Smooth muscle cell (in vitro differentiated cells): ENCODE measurements at regions not wholly inside any gene's neighbourhood (a gene's known extent, or its start where the extent isn't known, plus 50 kb on each side); places are given as distances from the start of the nearest gene placed in this dataset.

Experiments
- DNase-seq: peaks from one replicate; lab custom pipeline; 2025; ENCODE audit not compliant: unreplicated experiment; lab: John Stamatoyannopoulos, UW
- H2AFZ ChIP-seq: fragments of 200-600 bp; sonication (generic); 2 replicates; pipeline ENCODE4 v1.6.0; 2016; ENCODE audit warnings: antibody characterized with exemption, low read depth, mild to moderate bottlenecking
- H3F3A ChIP-seq: fragments of 200-600 bp; sonication (generic); 2 replicates; pipeline ENCODE4 v1.6.0; 2017; ENCODE audit warnings: antibody characterized with exemption, low read depth
- H3K27ac ChIP-seq: fragments of 200-600 bp; sonication (generic); 2 replicates; pipeline ENCODE4 v1.5.1; 2016; ENCODE audit warnings: low read depth, mild to moderate bottlenecking
- H3K27me3 ChIP-seq: fragments of 200-600 bp; sonication (generic); 2 replicates; pipeline ENCODE4 v1.6.1; 2016; ENCODE audit warnings: low read depth, mild to moderate bottlenecking
- H3K36me3 ChIP-seq: fragments of 200-600 bp; sonication (generic); 2 replicates; pipeline ENCODE4 v1.5.1; 2016; ENCODE audit warnings: low read depth
- H3K4me1 ChIP-seq: fragments of 200-600 bp; sonication (generic); 2 replicates; pipeline ENCODE4 v1.5.1; 2016; ENCODE audit warnings: low read depth
- H3K4me2 ChIP-seq: fragments of 200-600 bp; sonication (generic); 2 replicates; pipeline ENCODE4 v1.6.0; 2016; ENCODE audit warnings: mild to moderate bottlenecking
- H3K4me3 ChIP-seq: fragments of 200-600 bp; sonication (generic); 2 replicates; pipeline ENCODE4 v1.5.1; 2016; ENCODE audit warnings: mild to moderate bottlenecking
- H3K79me2 ChIP-seq: fragments of 200-600 bp; sonication (generic); 2 replicates; pipeline ENCODE4 v1.6.0; 2016; ENCODE audit warnings: low read depth, mild to moderate bottlenecking
- H3K9ac ChIP-seq: fragments of 200-600 bp; sonication (generic); 2 replicates; pipeline ENCODE4 v1.6.0; 2016; ENCODE audit warnings: low read depth
- H3K9me3 ChIP-seq: fragments of 200-600 bp; sonication (generic); replicated peaks from 2 replicates; pipeline ENCODE4 v1.5.1; 2016; ENCODE audit warnings: low read depth
- H4K20me1 ChIP-seq: fragments of 200-600 bp; sonication (generic); 2 replicates; pipeline ENCODE4 v1.6.0; 2016; ENCODE audit warnings: low read depth
- CTCF ChIP-seq: fragments of 200-600 bp; sonication (generic); IDR thresholded peaks from 2 replicates; pipeline ENCODE4 v1.5.1; 2017; ENCODE audit warnings: borderline replicate concordance, mild to moderate bottlenecking, antibody characterized with exemption; ENCODE audit not compliant: insufficient read depth, poor library complexity, severe bottlenecking
- WGBS: methylation state at CpG from one replicate; pipeline ENCODE4 v1.1.7; 2016; ENCODE audit warnings: low lambda C conversion rate; 5-methylcytosine and 5-hydroxymethylcytosine counted together

DNA sequence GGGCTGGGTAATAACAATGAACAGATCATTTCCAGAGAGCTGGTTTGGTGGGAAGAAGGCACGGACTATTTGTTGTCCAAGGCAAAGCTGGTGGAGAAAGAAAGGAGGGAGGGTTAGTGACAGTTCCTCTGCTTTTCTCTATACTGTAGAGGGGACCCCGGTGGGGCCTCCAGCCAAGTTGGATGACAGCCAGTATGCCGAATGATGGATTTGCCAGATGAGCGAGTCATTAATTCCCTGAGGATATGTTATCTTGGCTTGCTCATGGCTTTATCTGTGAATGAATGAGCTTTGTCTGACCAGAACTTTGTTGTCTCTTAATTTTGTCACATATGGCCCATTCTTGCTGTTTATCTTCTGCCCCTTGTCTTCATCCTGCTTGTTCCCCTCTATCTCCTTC lies 158.6 kb upstream of the GLRA1 start:
- Histone ChIP-seq H3K27me3 (no peaks in the 10 kb centered on the region), H3K4me1 (peaks cover 7% of the 10 kb centered on the region), H3K9me3 (no peaks in the 10 kb centered on the region), H3K36me3 (no peaks in the 10 kb centered on the region), H3K4me3 (no peak overlapping the region), H3F3A (no peaks in the 10 kb centered on the region), H3K4me2 (no peak overlapping the region), H3K27ac (no peak overlapping the region), H3K79me2 (no peaks in the 10 kb centered on the region), H3K9ac (no peak overlapping the region), H2AFZ (no peak overlapping the region), H4K20me1 (no peaks in the 10 kb centered on the region)
- no peak for TF ChIP-seq CTCF
- DNase-seq = no peak
- WGBS = 47% methylated on average over 4 of the region's 4 CpGs

DNA sequence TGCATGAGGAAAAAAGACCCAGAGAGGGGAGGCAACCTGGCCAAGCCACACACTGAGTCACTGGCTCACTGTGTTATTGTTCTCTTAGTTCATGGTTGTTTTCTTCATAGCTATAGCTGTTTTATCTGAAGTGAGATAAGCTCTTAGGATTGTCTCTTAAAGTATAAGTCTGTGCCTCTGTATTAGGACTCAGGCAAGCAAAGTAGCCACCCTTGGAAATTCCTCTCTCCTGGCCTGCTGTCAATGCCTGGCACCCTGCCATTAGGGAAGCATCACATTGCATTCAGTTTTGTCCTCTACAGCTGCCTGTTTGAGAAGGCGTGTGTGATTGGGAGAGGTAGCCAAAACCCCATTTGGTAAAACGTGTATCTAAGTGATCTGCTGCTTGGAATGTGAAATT lies 147.4 kb upstream of the GLRA1 start:
- no peaks in the 10 kb centered on the region for H3K9me3 ChIP-seq

GRCh38 chr5:152070591-152070990 lies 145.9 kb upstream of the GLRA1 start:
- H2AFZ ChIP-seq = no peak overlapping the region
- H3K27me3 ChIP-seq = no peaks in the 10 kb centered on the region
- no peaks in the 10 kb centered on the region for H3K79me2 ChIP-seq
- DNase-seq = no peak
- H4K20me1 ChIP-seq = no peaks in the 10 kb centered on the region
- no peak overlapping the region for H3K4me3 ChIP-seq
- no peak overlapping the region for H3K9ac ChIP-seq
- no peaks in the 10 kb centered on the region for H3K9me3 ChIP-seq
- H3F3A ChIP-seq = no peaks in the 10 kb centered on the region
- no peak overlapping the region for H3K4me2 ChIP-seq
- no peak for TF ChIP-seq CTCF
- peaks cover 6% of the 10 kb centered on the region for H3K4me1 ChIP-seq
- 91% methylated on average over 2 of the region's 2 CpGs for WGBS
- H3K36me3 ChIP-seq = no peaks in the 10 kb centered on the region
- H3K27ac ChIP-seq = no peak overlapping the region

More for the DNA sequence above, 147.4 kb upstream of the GLRA1 start:
- H3K79me2 ChIP-seq = no peaks in the 10 kb centered on the region
- no peak overlapping the region for H3K4me2 ChIP-seq
- WGBS = 57% methylated on average over 2 of the region's 2 CpGs
- H3K36me3 ChIP-seq = no peaks in the 10 kb centered on the region
- no peaks in the 10 kb centered on the region for H3F3A ChIP-seq
- H3K9ac ChIP-seq = no peak overlapping the region
- no peak for TF ChIP-seq CTCF
- no peak for DNase-seq
- no peaks in the 10 kb centered on the region for H4K20me1 ChIP-seq
- H3K4me3 ChIP-seq = no peak overlapping the region
- peaks cover 6% of the 10 kb centered on the region for H3K4me1 ChIP-seq
- H3K27ac ChIP-seq = no peak overlapping the region
- no peak overlapping the region for H2AFZ ChIP-seq
- no peaks in the 10 kb centered on the region for H3K27me3 ChIP-seq

DNA sequence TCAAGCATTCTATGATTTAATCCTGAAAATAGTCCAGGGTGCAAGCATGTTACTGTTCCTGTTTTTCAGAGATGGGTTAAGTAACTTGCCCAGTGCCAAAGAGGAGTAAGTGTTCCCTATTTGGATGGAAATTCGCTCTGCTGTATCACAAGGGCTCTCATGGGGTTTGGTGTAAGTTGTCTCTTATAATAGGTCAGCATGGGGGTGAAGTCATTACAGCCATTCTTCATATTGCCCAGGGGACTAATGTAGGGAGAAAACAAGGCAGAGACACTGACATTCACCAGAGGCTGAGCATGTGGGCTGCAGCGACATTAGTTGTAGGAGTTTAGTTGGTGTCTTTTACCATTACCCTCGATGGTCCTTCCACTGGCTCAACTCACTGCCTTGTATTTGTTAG lies 142.1 kb upstream of the GLRA1 start:
- WGBS = 78% methylated on average over 3 of the region's 3 CpGs
- no peak overlapping the region for H3K4me3 ChIP-seq
- H2AFZ ChIP-seq = no peak overlapping the region
- H3K9me3 ChIP-seq = no peaks in the 10 kb centered on the region
- no peak overlapping the region for H3K27ac ChIP-seq
- no peaks in the 10 kb centered on the region for H3F3A ChIP-seq
- no peaks in the 10 kb centered on the region for H3K36me3 ChIP-seq
- TF ChIP-seq CTCF = no peak
- H3K4me2 ChIP-seq = no peak overlapping the region
- no peak for DNase-seq
- no peaks in the 10 kb centered on the region for H3K4me1 ChIP-seq
- H4K20me1 ChIP-seq = no peaks in the 10 kb centered on the region
- H3K9ac ChIP-seq = no peak overlapping the region
- no peaks in the 10 kb centered on the region for H3K79me2 ChIP-seq
- H3K27me3 ChIP-seq = no peaks in the 10 kb centered on the region
